Hepatocyte (in vitro differentiated cells): ENCODE measurements at regions not wholly inside any gene's neighbourhood (a gene's known extent, or its start where the extent isn't known, plus 50 kb on each side); places are given as distances from the start of the nearest gene placed in this dataset.

Source experiments
- EZH2 ChIP-seq: fragments of 200-600 bp; sonication (generic); IDR thresholded peaks from 2 replicates; pipeline ENCODE4 v1.6.1; 2016; ENCODE audit warnings: antibody characterized with exemption, mild to moderate bottlenecking, borderline replicate concordance
- EZH2phosphoT487 ChIP-seq: fragments of 200-600 bp; sonication (generic); IDR thresholded peaks from one replicate; pipeline ENCODE4 v1.6.1; 2018; ENCODE audit warnings: antibody characterized with exemption, mild to moderate bottlenecking, low read depth, moderate library complexity; ENCODE audit not compliant: unreplicated experiment, severe bottlenecking

- TF ChIP-seq EZH2phosphoT487 (no peak), EZH2 (no peak)
Measured at GRCh38 chr3:170751899-170752293, 118.1 kb downstream of the RPL22L1 start.
